ENCODE measurements at regions not wholly inside any gene's neighbourhood (a gene's known extent, or its start where the extent isn't known, plus 50 kb on each side); places are given as distances from the start of the nearest gene placed in this dataset.

- CTCF ChIA-PET: no interaction called here
- no peak for TF ChIP-seq CTCF (IDR thresholded peaks at IDR 0.05; ENCODE audit: insufficient read depth, low read depth, low read length)
- POLR2A ChIA-PET: no interaction called here
- Histone ChIP-seq H3K36me3 (ENCODE audit: control insufficient read depth, insufficient read depth, low read length) (no peaks in the 10 kb centered on the region), H3K27me3 (ENCODE audit: control insufficient read depth, insufficient read depth, low read length) (no peaks in the 10 kb centered on the region), H3K4me3 (ENCODE audit: low read depth, low read length) (no peak overlapping the region)
- DNase-seq (ENCODE audit: low read depth): peak; percentile 37
Observed at GRCh38 chr5:89351222-89351621, 468.2 kb upstream of the MEF2C start.

- H3K36me3 ChIP-seq (ENCODE audit: control insufficient read depth, insufficient read depth, low read length): no peaks in the 10 kb centered on the region
- H3K4me3 ChIP-seq (ENCODE audit: low read depth, low read length): no peak overlapping the region
- no peaks in the 10 kb centered on the region for H3K27me3 ChIP-seq (ENCODE audit: control insufficient read depth, insufficient read depth, low read length)
- no peak for DNase-seq (ENCODE audit: low read depth)
- no peak for TF ChIP-seq CTCF (IDR thresholded peaks at IDR 0.05; ENCODE audit: insufficient read depth, low read depth, low read length)
- ChIA-PET CTCF (no interaction called here), POLR2A (no interaction called here)
Observed at GRCh38 chr5:89350684-89351083, 467.7 kb upstream of the MEF2C start.

- no peak for DNase-seq (ENCODE audit: low read depth)
- H3K4me3 ChIP-seq (ENCODE audit: low read depth, low read length): no peak overlapping the region
- no peaks in the 10 kb centered on the region for H3K36me3 ChIP-seq (ENCODE audit: control insufficient read depth, insufficient read depth, low read length)
- ChIA-PET CTCF (interaction anchor here (0.5 kb wide), 1 partner anchor 143 kb away, joined by 3 read pairs; no protein-coding TSS in a partner anchor), POLR2A (no interaction called here)
- H3K27me3 ChIP-seq (ENCODE audit: control insufficient read depth, insufficient read depth, low read length): no peaks in the 10 kb centered on the region
- TF ChIP-seq CTCF (IDR thresholded peaks at IDR 0.05; ENCODE audit: insufficient read depth, low read depth, low read length): no peak
Observed at GRCh38 chr5:89349246-89349980, 466.4 kb upstream of the MEF2C start.

- ChIA-PET POLR2A (no interaction called here), CTCF (no interaction called here)
- Histone ChIP-seq H3K4me3 (ENCODE audit: low read depth, low read length) (no peak overlapping the region), H3K36me3 (ENCODE audit: control insufficient read depth, insufficient read depth, low read length) (no peaks in the 10 kb centered on the region), H3K27me3 (ENCODE audit: control insufficient read depth, insufficient read depth, low read length) (no peaks in the 10 kb centered on the region)
- TF ChIP-seq CTCF (IDR thresholded peaks at IDR 0.05; ENCODE audit: insufficient read depth, low read depth, low read length): no peak
- DNase-seq (ENCODE audit: low read depth): no peak
Observed at GRCh38 chr5:89346573-89346972, 463.6 kb upstream of the MEF2C start.

- ChIA-PET POLR2A (no interaction called here), CTCF (no interaction called here)
- H3K36me3 ChIP-seq (ENCODE audit: control insufficient read depth, insufficient read depth, low read length): no peaks in the 10 kb centered on the region
- H3K4me3 ChIP-seq (ENCODE audit: low read depth, low read length): no peak overlapping the region
- no peak for TF ChIP-seq CTCF (IDR thresholded peaks at IDR 0.05; ENCODE audit: insufficient read depth, low read depth, low read length)
- DNase-seq (ENCODE audit: low read depth): no peak
- H3K27me3 ChIP-seq (ENCODE audit: control insufficient read depth, insufficient read depth, low read length): no peaks in the 10 kb centered on the region
Observed at GRCh38 chr5:89343666-89344065, 460.7 kb upstream of the MEF2C start.

All from BJ (cell line).